ENCODE measurements at regions not wholly inside any gene's neighbourhood (a gene's known extent, or its start where the extent isn't known, plus 50 kb on each side); places are given as distances from the start of the nearest gene placed in this dataset.

- Mint-ChIP-seq H3K9me3 (ENCODE audit: unreplicated experiment) (no peaks in the 10 kb centered on the region), H3K36me3 (ENCODE audit: insufficient read depth, unreplicated experiment) (no peaks in the 10 kb centered on the region), H3K27me3 (ENCODE audit: insufficient read depth, unreplicated experiment) (peaks cover 13% of the 10 kb centered on the region), H3K4me1 (ENCODE audit: low read depth, unreplicated experiment) (no peaks in the 10 kb centered on the region), H3K4me3 (ENCODE audit: unreplicated experiment) (no peak overlapping the region), H3K27ac (ENCODE audit: unreplicated experiment) (no peak overlapping the region)
- H3K4me3 ChIP-seq (ENCODE audit: low read depth, low read length), result no peak overlapping the region
- no peaks in the 10 kb centered on the region for H3K36me3 ChIP-seq (ENCODE audit: control insufficient read depth, insufficient read depth, low read length)
- H3K4me1 ChIP-seq, result no peaks in the 10 kb centered on the region
- no peak for DNase-seq
- intact Hi-C loops (cut with micrococcal nuclease; ENCODE audit: unreplicated experiment), result loop anchor here (5.0 kb wide), 1 partner anchor 86 kb away; no protein-coding TSS in a partner anchor
- ChIA-PET POLR2A (no interaction called here), CTCF (no interaction called here)
- BruUV-seq (replicated peaks), result no TSS peak
- H3K9me3 ChIP-seq, result no peaks in the 10 kb centered on the region
- no peaks in the 10 kb centered on the region; the same call in 1 of the 2 replicates for H3K27me3 ChIP-seq (replicated peaks; ENCODE audit: control insufficient read depth, insufficient read depth, low read length)
- no peak for TF ChIP-seq CTCF (IDR thresholded peaks at IDR 0.05; ENCODE audit: insufficient read depth in 1 of 2, low read depth in 1 of 2, low read length in 1 of 2, severe bottlenecking in 1 of 2, unreplicated experiment in 1 of 2)
Measured at GRCh38 chr13:99743094-99743493, 228.5 kb downstream of the ZIC5 start.

- no peak overlapping the region for H3K27ac Mint-ChIP-seq (ENCODE audit: unreplicated experiment)
- no peaks in the 10 kb centered on the region for H3K36me3 Mint-ChIP-seq (ENCODE audit: insufficient read depth, unreplicated experiment)
- no peaks in the 10 kb centered on the region for H3K9me3 Mint-ChIP-seq (ENCODE audit: unreplicated experiment)
- CTCF ChIA-PET, result no interaction called here
- H3K9me3 ChIP-seq, result no peaks in the 10 kb centered on the region
- peaks cover 7% of the 10 kb centered on the region for H3K27me3 Mint-ChIP-seq (ENCODE audit: insufficient read depth, unreplicated experiment)
- no TSS peak for BruUV-seq (replicated peaks)
- DNase-seq, result no peak
- H3K4me1 ChIP-seq, result no peaks in the 10 kb centered on the region
- no peaks in the 10 kb centered on the region for H3K4me1 Mint-ChIP-seq (ENCODE audit: low read depth, unreplicated experiment)
- no peak overlapping the region for H3K4me3 ChIP-seq (ENCODE audit: low read depth, low read length)
- POLR2A ChIA-PET, result no interaction called here
- TF ChIP-seq CTCF (IDR thresholded peaks at IDR 0.05; ENCODE audit: insufficient read depth in 1 of 2, low read depth in 1 of 2, low read length in 1 of 2, severe bottlenecking in 1 of 2, unreplicated experiment in 1 of 2), result no peak
- intact Hi-C loops (cut with micrococcal nuclease; ENCODE audit: unreplicated experiment), result loop anchor here (5.0 kb wide), 1 partner anchor 85 kb away; no protein-coding TSS in a partner anchor
- no peaks in the 10 kb centered on the region for H3K36me3 ChIP-seq (ENCODE audit: control insufficient read depth, insufficient read depth, low read length)
- H3K27me3 ChIP-seq (replicated peaks; ENCODE audit: control insufficient read depth, insufficient read depth, low read length), result no peaks in the 10 kb centered on the region; the same call in 1 of the 2 replicates
- no peak overlapping the region for H3K4me3 Mint-ChIP-seq (ENCODE audit: unreplicated experiment)
Measured at GRCh38 chr13:99741960-99742359, 229.6 kb downstream of the ZIC5 start.

- no peaks in the 10 kb centered on the region for H3K9me3 Mint-ChIP-seq (ENCODE audit: unreplicated experiment)
- no peak overlapping the region for H3K4me3 Mint-ChIP-seq (ENCODE audit: unreplicated experiment)
- TF ChIP-seq CTCF (IDR thresholded peaks at IDR 0.05; ENCODE audit: insufficient read depth in 1 of 2, low read depth in 1 of 2, low read length in 1 of 2, severe bottlenecking in 1 of 2, unreplicated experiment in 1 of 2), result no peak
- no peak for DNase-seq
- Histone ChIP-seq H3K4me3 (ENCODE audit: low read depth, low read length) (no peak overlapping the region), H3K27me3 (replicated peaks; ENCODE audit: control insufficient read depth, insufficient read depth, low read length) (no peaks in the 10 kb centered on the region; the same call in 1 of the 2 replicates), H3K36me3 (ENCODE audit: control insufficient read depth, insufficient read depth, low read length) (no peaks in the 10 kb centered on the region), H3K9me3 (no peaks in the 10 kb centered on the region), H3K4me1 (no peaks in the 10 kb centered on the region)
- intact Hi-C loops (cut with micrococcal nuclease; ENCODE audit: unreplicated experiment), result loop anchor here (5.0 kb wide), 1 partner anchor 83 kb away; no protein-coding TSS in a partner anchor
- H3K36me3 Mint-ChIP-seq (ENCODE audit: insufficient read depth, unreplicated experiment), result no peaks in the 10 kb centered on the region
- ChIA-PET CTCF (no interaction called here), POLR2A (no interaction called here)
- BruUV-seq (replicated peaks), result no TSS peak
- no peaks in the 10 kb centered on the region for H3K4me1 Mint-ChIP-seq (ENCODE audit: low read depth, unreplicated experiment)
- peaks cover 7% of the 10 kb centered on the region for H3K27me3 Mint-ChIP-seq (ENCODE audit: insufficient read depth, unreplicated experiment)
- H3K27ac Mint-ChIP-seq (ENCODE audit: unreplicated experiment), result no peak overlapping the region
Measured at GRCh38 chr13:99740251-99740979, 231.2 kb downstream of the ZIC5 start.
